Psoas muscle (tissue), 7 donors: ENCODE measurements at regions not wholly inside any gene's neighbourhood (a gene's known extent, or its start where the extent isn't known, plus 50 kb on each side); places are given as distances from the start of the nearest gene placed in this dataset.
"Not testable (repeated sequence)": the region's sequence is repeated elsewhere in the genome, so short reads cannot be mapped to it uniquely, and the experiment has no call there.

Source experiments
- ATAC-seq, 4 donors: fragments of 200-7000 bp; cut with Tn5 transposase; one replicate each; pipeline ENCODE4 v1.9.1; 2020; ENCODE audit warnings: moderate library complexity in 3 of 4, mild to moderate bottlenecking in 2 of 4
- DNase-seq, 2 donors: peaks; one replicate each; pipeline ENCODE4 v3.0.0-alpha.2; 2020
- H3K27ac ChIP-seq: fragments of 200-600 bp; one replicate; pipeline ENCODE4 v1.8.0; 2022
- H3K27me3 ChIP-seq, 3 donors: fragments of 200-600 bp in 1 of 3; one replicate each; pipeline versions ENCODE4 v1.6.1 to v1.8.0; 2013 to 2022; ENCODE audit warnings: low read length in 2 of 3, mild to moderate bottlenecking in 2 of 3, moderate library complexity in 1 of 3; ENCODE audit not compliant: insufficient read depth in 3 of 3
- H3K36me3 ChIP-seq, 2 donors: fragments of 200-600 bp in 1 of 2; one replicate each; pipeline versions ENCODE4 v1.6.1 to v1.8.0; 2013 to 2022; ENCODE audit warnings: low read depth in 1 of 2, mild to moderate bottlenecking in 1 of 2, moderate library complexity in 1 of 2; ENCODE audit not compliant: insufficient read depth in 1 of 2
- H3K4me1 ChIP-seq: fragments of 200-600 bp; one replicate; pipeline ENCODE4 v1.8.0; 2022
- H3K4me3 ChIP-seq: fragments of 200-600 bp; one replicate; pipeline ENCODE4 v1.8.0; 2022; ENCODE audit warnings: mild to moderate bottlenecking
- H3K9me3 ChIP-seq: fragments of 200-600 bp; one replicate; pipeline ENCODE4 v1.8.0; 2022
- WGBS, 3 donors: extraction: QIAGEN DNeasy Blood & Tissue Kit; methylation state at CpG; one replicate each; pipeline versions ENCODE4 v1.1.6 to v1.1.7; 2013; 5-methylcytosine and 5-hydroxymethylcytosine counted together
- intact Hi-C, 2 donors: fragments of 100-400 bp; cut with DNase I; formaldehyde crosslinking; loops; one replicate each; pipeline versions ENCODE4 v1.11.0 to v1.14.2; 2022
- donor health status: healthy with polysubstance abuse.
- donor health status: DM: no; HTN: no; CAD: no; lungs with moderate emphysema.
- donor health status: Bipolar disorder and iron deficiency.
- donor health status: healthy.
- donor health status: DM: yes; HTN: yes; CAD: no.
- donor health status: DM: no; HTN: no; CAD: no.
- donor health status: DM: yes; HTN: yes; CAD: no.

DNA sequence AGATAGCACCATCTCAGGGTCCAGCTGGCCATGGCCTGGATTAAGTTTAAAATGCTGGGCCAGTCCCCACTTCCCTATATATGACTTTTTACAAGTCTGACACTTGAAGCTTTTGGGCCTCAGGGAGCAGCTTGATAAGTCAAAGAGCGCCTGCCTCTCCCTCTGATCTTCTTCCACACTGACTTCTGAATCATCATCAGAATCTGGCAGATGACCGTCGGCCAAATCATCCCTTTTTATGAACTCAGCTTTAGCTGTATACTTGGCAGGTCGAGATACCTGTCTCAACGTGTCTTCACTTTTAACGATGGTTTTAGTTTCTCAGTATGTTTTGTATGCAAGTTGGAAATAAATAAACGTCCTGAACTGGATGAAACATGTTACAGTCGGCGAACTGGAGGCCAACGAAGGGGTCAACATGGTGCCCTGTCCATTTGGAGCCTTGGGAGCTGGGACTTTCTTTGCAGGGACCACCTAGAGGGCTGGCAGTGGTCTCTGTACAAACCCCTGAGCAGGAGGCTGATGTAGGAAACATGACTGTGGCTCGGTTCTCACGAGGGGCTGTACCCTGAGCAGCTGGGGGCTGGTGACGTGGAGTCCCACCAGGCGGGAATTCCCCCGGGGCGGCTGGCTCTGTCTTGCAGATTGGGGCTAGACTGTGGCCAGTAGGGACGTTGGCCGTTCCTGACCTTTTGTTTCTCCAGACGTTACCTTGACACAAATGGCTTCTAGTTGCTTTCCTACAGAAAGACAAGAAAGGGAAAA, 153.8 kb upstream of the PRKX start:
- H3K9me3 ChIP-seq, DNase-seq, H3K27ac ChIP-seq, ATAC-seq, H3K4me3 ChIP-seq, intact Hi-C loops, H3K4me1 ChIP-seq, H3K27me3 ChIP-seq, H3K36me3 ChIP-seq: not testable (repeated sequence)
- 93% methylated on average over 9 of the region's 19 CpGs; no CpG with 5 or more reads in 2 of the 3 donors for WGBS, 3 donors

- H3K36me3 ChIP-seq, H3K9me3 ChIP-seq, intact Hi-C loops, H3K4me3 ChIP-seq, H3K4me1 ChIP-seq, ATAC-seq, H3K27me3 ChIP-seq, H3K27ac ChIP-seq, DNase-seq: not testable (repeated sequence)
- WGBS, 3 donors = no CpG with 5 or more reads among the region's 4 CpGs
Measured at GRCh38 chrX:3858332-3858731, 144.9 kb upstream of the PRKX start.

DNA sequence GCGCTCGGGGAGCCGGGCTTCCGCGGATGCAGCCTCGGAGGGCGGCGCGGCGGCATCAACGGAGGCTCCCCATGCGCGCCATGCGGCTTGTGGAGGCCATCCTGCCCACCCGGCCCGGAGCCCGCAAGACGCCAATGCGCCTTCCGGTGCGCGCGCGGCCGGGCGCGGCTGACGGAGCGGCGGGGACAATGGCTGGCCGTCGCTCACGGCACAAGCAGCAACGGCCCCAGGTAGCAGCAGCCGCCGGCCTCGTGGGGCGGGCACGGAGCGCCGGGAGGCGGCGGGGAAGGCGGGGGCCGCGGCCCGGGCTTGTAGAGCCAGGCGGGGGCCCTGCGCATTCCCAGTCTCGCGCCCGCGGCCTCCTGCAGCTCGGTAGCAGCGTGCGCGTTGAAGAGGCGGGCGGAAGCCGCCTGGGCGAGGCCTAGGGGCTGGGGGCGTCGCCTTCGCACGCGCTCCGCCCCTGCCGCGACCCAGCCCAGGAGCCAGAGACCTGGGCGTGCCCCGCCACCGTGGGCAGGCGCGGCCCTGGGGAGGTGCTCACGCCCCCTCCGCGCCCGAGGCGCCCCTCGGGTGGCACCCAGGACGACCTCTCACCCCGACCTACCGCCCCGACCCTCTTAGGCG, 130.2 kb upstream of the PRKX start:
- H3K36me3 ChIP-seq, intact Hi-C loops, H3K4me1 ChIP-seq, DNase-seq, H3K27me3 ChIP-seq, H3K27ac ChIP-seq, H3K9me3 ChIP-seq: not testable (repeated sequence)
- ATAC-seq = peak in 3 of 4 donors; percentile 36 to 55 (median 42)
- peak overlapping the region; percentile 50 for H3K4me3 ChIP-seq
- 0% methylated on average over 11 of the region's 85 CpGs; no CpG with 5 or more reads in 2 of the 3 donors for WGBS, 3 donors

DNA sequence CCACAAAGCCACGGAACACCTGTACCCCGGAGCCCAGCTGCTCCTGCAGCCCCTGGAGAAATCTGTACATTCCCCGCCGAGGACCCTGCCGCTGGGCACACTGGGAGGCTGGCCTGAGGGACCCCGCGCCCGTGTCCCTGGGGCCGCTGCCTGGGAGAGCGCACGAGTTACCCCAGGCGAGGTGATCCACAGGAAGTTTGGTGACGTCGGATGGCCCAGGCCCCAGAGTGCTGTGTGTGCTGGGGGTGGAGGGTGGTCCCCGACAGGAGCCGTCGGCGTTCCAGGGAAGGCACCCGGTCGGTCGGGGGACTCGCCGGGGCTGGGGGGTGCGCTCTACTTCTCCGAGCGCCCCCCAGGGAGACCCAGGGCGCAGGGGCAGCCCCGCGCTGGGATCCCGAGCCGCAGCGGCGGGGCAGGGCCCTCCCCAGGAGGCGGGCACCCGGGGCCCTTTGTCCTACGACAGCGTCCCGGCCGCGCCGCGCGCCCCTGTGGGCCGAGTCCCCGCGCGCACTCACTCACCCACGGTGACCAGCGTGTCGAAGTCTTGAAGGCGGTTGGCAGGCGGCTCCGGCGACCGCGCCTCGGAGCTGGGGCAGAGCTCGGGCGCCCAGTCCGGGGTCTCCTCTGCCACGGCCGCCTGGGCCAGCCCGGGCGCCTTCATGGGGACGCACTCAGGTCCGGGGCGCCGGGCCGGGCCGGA, 129.5 kb upstream of the PRKX start:
- H3K27ac ChIP-seq, intact Hi-C loops, H3K4me1 ChIP-seq, H3K27me3 ChIP-seq, H3K9me3 ChIP-seq, DNase-seq, H3K36me3 ChIP-seq: not testable (repeated sequence)
- H3K4me3 ChIP-seq = peak overlapping the region; percentile 50
- WGBS, 3 donors = 0 to 2% methylated on average over 8 to 23 of the region's 70 CpGs; no CpG with 5 or more reads in 1 of the 3 donors
- ATAC-seq = peak in 1 of 4 donors; percentile 54

DNA sequence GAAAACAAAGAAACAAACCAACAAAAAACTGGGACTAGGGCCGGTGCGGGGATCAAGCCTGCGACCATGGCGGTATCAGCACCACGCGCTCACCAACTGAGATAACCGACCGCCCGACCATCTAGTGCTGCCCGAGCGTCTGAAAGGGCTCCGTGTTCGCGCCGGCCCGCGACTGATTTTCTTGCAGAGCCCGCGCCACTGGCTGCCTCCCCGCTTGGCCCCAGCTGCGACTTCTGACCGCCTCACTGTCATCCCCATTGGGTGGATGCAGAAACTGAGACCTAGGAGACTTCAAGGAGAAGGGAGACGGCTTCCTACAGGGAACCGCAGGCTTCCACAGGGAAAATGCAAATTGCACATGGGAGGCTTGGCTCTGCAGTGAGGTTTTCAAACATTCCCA, 125.3 kb upstream of the PRKX start:
- intact Hi-C loops, H3K27ac ChIP-seq, DNase-seq, H3K27me3 ChIP-seq, H3K9me3 ChIP-seq, H3K4me1 ChIP-seq, H3K4me3 ChIP-seq, ATAC-seq, H3K36me3 ChIP-seq: not testable (repeated sequence)
- WGBS, 3 donors = 98% methylated on average over 18 of the region's 24 CpGs; no CpG with 5 or more reads in 2 of the 3 donors

- H3K4me3 ChIP-seq, DNase-seq, H3K4me1 ChIP-seq, intact Hi-C loops, H3K27ac ChIP-seq, ATAC-seq, H3K27me3 ChIP-seq, H3K36me3 ChIP-seq, H3K9me3 ChIP-seq: not testable (repeated sequence)
- 98 to 99% methylated on average over 11 to 22 of the region's 58 CpGs; no CpG with 5 or more reads in 1 of the 3 donors for WGBS, 3 donors
Measured at GRCh38 chrX:3837958-3838643, 124.7 kb upstream of the PRKX start.

DNA sequence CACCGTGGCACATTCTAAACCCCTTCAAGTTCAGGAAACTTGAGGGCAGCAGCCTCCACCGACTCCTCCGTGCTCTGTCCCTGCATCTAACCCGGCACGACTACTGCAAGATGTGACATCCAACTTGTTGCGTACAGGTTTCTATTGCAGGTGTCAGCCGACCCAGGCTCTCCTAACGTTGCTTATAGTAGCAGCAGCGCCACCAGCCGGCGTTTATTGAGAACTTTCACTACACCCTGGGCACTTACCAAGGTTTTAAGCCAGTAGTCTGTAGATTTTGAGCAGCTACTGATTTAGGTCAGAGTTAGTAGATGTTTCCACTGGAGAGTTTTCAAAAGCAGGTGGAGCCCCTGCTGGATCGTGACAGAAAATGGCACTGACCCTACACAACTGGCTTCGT, 123.8 kb upstream of the PRKX start:
- H3K4me3 ChIP-seq, DNase-seq, ATAC-seq, H3K27me3 ChIP-seq, H3K36me3 ChIP-seq, H3K9me3 ChIP-seq, intact Hi-C loops, H3K27ac ChIP-seq, H3K4me1 ChIP-seq: not testable (repeated sequence)
- WGBS, 3 donors = 29% methylated on average over 1 of the region's 13 CpGs; no CpG with 5 or more reads in 2 of the 3 donors

DNA sequence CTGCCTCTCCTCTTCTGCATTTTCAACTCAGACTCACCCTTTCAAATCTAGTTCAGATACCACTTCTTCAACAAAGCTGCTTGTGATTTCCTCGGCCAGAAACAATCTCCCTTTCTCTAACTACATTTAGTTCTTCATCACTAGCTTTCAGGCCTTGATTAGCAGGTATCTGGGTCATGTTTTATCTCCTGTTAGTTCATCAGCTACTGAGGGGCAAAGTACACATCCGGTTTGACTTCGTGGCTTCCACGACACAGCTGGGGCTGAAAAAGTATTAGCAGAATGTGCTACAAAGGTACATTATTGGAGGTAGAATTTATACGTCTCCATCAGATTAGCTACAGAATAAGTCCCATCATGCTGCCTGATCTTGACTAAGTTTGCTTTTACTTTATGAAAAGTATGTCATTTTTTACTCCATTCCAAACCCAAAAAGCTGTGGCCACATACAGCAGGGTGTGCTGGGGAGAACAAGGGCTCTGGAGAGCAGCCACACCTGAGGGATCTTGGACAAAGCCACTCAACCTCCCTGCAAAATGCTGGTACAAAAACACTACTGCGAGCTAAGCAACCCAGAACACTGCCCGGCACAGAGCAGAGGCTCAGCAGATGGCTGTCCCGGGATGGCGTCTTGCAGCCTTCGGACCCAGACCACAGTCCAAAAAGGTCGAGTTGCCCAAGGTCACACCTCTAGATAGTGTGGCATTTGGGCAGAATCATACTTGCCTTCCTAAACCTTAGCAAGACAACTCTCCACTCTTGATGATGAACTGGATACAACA, 120.5 kb upstream of the PRKX start:
- ATAC-seq, DNase-seq, H3K9me3 ChIP-seq, H3K27ac ChIP-seq, H3K4me3 ChIP-seq, intact Hi-C loops, H3K4me1 ChIP-seq, H3K36me3 ChIP-seq, H3K27me3 ChIP-seq: not testable (repeated sequence)
- WGBS, 3 donors = no CpG with 5 or more reads among the region's 11 CpGs

DNA sequence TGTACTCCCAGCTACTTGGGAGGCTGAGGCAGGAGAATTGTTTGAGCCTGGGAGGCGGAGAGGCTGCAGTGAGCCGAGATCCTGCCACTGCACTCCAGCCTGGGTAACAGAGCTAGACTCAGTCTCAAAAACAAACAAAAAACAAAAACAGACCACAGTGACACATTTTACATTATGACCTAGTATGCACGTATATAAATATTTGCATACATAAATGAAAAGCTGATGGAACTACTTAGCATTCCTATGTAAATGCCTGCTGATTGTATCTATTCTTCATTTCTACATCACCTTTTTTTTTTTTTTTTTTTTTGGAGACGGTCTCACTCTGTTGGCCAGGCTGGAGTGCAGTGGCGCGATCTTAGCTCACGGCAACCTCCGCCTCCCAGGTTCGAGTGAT, 116.6 kb upstream of the PRKX start:
- H3K9me3 ChIP-seq, intact Hi-C loops, H3K4me3 ChIP-seq, DNase-seq, ATAC-seq, H3K27ac ChIP-seq, H3K4me1 ChIP-seq, H3K27me3 ChIP-seq, H3K36me3 ChIP-seq: not testable (repeated sequence)
- WGBS, 3 donors = 87 to 100% (median 93%) methylated on average over 2 to 8 of the region's 9 CpGs

GRCh38 chrX:3829041-3829531, 115.6 kb upstream of the PRKX start:
- WGBS, 3 donors = 75 to 86% (median 76%) methylated on average over 6 to 8 of the region's 12 CpGs
- intact Hi-C loops, DNase-seq, H3K27ac ChIP-seq, H3K4me1 ChIP-seq, H3K36me3 ChIP-seq, H3K4me3 ChIP-seq, H3K9me3 ChIP-seq, H3K27me3 ChIP-seq, ATAC-seq: not testable (repeated sequence)
